Inferior parietal cortex (tissue), 1 donor: ENCODE measurements at regions not wholly inside any gene's neighbourhood (a gene's known extent, or its start where the extent isn't known, plus 50 kb on each side); places are given as distances from the start of the nearest gene placed in this dataset.

Source experiments
- DNase-seq: peaks from one replicate; pipeline ENCODE4 v3.0.0-alpha.2; 2016; ENCODE audit errors: extremely low spot score

DNA sequence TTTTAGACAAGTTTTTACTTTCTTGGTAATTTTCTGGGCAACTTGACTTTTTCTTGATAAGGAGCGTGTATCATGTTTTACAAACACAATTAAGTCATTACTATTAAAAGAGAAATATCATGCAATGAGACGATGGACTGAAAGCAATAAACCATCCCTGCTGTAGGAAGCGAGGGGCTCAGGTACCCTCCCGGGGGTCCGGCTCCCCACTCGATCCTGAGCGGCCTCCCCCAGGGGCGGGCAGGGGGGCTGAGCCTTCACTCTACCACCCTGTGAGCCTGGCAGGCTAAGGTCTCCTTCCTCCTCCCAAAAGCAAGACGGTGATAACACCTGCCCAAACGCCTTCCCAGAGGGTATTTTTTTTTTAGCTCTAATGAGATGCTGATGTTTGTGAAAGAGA lies 51.8 kb upstream of the ADGRA1 start:
- DNase-seq: no peak

DNA sequence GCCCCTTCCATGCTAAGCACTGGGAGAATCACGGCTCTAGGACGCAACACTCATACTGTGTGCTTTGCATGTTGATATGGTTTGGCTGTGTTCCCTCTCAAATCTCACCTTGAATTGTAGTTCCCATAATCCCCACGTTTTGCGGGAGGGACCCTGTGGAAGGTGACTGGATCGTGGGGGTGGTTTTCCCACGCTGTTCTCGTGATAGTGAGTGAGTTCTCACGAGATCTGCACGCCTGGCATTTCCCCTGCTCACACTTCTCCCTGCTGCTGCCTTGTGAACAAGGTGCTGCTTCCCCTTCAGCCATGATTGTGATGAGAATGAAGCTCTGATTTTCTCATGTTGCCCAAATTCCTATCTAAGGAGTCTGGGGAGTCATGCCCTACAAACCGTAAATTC lies 53.0 kb upstream of the ADGRA1 start:
- no peak for DNase-seq

- peak; percentile 5 for DNase-seq
Measured at GRCh38 chr10:133034092-133034491, 53.6 kb upstream of the ADGRA1 start.

DNA sequence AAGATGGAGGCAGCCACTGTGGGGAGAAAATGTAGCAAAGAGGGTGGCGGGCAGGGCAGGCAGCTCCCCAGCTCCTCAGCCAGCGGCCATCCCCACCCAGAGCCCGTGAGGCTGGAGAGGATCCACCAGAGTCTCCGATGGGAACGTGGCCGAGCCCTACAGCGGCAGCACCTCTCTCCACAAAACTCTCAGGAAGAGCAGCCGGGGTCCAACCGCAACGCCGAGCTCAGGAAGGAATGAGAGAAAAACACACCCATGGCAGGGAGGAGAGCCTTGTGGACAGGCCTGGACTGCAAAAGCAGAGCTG lies 54.0 kb upstream of the ADGRA1 start:
- DNase-seq: no peak

GRCh38 chr10:133032976-133033741 lies 54.6 kb upstream of the ADGRA1 start:
- DNase-seq: no peak

- no peak for DNase-seq
Measured at GRCh38 chr10:133032231-133032630, 55.5 kb upstream of the ADGRA1 start.

DNA sequence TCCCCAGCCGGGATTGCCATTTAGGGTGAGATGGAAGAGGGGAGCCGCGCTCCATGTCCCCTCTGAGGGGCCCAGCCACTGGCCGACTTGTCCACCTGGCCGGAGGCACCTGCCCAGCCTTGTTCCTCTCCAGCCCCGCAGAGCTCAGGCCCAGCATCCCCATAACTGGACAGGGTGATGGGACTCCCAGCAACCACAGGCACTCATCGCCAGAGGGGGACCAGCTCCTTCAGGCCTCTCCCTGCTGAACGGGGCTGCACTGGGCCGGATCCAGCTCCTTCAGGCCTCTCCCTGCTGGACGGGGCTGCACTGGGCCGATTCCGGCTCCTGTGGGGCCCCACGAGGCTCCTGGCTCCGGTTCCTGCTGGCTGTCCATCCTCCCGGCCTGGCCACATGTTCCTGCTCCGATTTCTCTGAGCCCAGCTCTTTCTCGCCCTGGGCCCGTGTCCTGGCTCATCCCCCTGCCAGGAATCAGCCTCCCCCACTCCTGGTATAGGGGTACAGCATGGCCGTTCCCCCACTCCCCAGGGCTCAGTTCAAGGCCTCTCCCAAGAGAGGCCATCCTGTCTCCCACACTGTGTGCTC lies 56.1 kb upstream of the ADGRA1 start:
- DNase-seq: no peak

GRCh38 chr10:133030781-133031180 lies 56.9 kb upstream of the ADGRA1 start:
- DNase-seq: no peak

DNA sequence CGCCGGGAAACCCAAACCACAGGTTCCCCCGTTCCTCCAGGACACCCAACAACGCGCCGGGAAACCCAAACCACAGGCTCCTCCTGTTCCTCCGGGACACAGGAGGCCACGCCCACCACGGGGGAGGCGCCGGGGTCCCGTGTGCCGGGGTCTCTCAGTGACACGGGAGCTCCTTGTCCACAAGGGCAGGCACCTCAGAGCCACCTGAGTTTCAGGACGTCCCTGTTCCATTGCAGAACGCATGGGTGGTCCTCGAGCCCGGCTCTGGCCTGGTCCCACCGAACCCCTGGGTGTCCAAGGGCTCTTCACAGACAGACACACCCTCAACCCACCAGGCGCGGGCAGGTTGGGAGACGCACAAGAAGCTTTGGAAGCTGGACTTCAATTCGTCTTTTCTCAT lies 57.6 kb upstream of the ADGRA1 start:
- DNase-seq: no peak

GRCh38 chr10:133028956-133029355 lies 58.8 kb upstream of the ADGRA1 start:
- no peak for DNase-seq

DNA sequence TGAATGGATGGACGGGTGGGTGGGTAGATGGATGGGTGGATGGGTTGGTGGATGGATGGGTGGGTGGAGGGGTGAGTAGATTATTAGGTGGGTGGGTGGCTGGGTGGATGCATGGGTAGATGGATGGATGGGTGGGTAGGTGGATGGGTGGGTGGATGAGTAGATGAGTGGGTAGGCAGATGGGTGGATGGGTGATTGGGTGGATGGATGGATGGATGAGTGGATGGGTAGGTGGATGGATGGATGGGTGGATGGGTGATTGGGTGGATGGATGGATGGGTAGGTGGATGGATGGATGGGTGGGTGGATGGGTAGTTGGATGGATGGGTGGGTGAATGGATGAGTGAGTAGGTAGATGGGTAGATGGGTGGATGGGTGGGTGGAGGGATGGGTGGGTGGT lies 59.6 kb upstream of the ADGRA1 start:
- DNase-seq: no peak

DNA sequence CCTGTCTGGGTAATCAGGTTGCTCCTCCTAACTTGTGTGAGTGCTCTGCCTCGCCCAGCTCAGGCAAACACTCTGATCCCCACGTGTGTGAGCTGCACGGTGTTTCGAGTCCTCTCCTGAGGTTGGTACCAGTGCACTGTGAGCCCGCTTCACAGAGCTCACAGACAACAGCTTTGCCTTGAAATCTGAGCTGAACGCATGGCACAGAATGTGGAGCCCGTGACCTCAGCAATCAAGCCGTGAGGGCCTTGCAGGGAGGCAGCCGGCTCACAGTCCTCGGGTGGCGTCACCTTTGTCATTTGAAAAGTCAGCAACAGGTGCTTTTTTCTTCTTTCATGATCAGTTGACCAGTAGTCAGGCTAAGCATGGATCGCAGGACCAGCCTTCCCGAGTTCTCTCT lies 60.2 kb upstream of the ADGRA1 start:
- no peak for DNase-seq

- no peak for DNase-seq
Measured at GRCh38 chr10:133026726-133027395, 60.9 kb upstream of the ADGRA1 start.

GRCh38 chr10:133026171-133026570 lies 61.6 kb upstream of the ADGRA1 start:
- DNase-seq: no peak

DNA sequence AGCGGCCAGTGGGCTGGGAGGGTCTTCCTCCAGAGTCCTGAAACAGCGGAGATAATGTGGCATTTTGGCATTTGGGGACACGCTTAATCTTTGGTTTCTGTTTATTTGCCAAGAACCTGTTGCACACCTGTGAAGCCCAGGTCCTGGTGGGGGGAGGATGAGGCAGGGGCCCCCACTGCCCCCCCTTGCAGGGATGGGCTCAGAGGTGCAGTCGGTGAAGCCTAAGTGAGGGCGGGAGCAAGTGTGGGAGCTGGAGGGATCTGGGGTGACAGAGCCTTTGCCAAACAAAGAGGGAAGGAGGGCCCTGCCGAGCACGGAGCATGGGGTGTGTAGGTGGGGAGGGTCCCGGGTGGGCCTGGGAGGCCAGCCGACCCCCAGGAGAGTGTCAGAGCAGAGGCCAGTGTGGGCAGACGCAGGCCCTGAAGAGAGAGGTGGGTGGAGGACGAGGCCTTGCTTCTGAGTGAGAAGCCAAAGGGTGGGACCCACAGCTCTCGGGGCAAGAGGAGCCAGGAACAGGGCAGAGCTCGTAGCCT lies 62.1 kb upstream of the ADGRA1 start:
- no peak for DNase-seq

GRCh38 chr10:133024704-133025557 lies 62.8 kb upstream of the ADGRA1 start:
- DNase-seq: no peak

GRCh38 chr10:133023216-133023843 lies 64.4 kb upstream of the ADGRA1 start:
- no peak for DNase-seq

GRCh38 chr10:133022776-133023100 lies 65.0 kb upstream of the ADGRA1 start:
- DNase-seq: no peak

- no peak for DNase-seq
Measured at GRCh38 chr10:133021963-133022775, 65.6 kb upstream of the ADGRA1 start.

GRCh38 chr10:133021116-133021962 lies 66.4 kb upstream of the ADGRA1 start:
- DNase-seq: no peak
